ENCODE measurements at regions not wholly inside any gene's neighbourhood (a gene's known extent, or its start where the extent isn't known, plus 50 kb on each side); places are given as distances from the start of the nearest gene placed in this dataset.
"Not testable (repeated sequence)": the region's sequence is repeated elsewhere in the genome, so short reads cannot be mapped to it uniquely, and the experiment has no call there.

GRCh38 chr3:30539206-30539605, 67.2 kb upstream of the TGFBR2 start:
- no peak for DNase-seq

DNA sequence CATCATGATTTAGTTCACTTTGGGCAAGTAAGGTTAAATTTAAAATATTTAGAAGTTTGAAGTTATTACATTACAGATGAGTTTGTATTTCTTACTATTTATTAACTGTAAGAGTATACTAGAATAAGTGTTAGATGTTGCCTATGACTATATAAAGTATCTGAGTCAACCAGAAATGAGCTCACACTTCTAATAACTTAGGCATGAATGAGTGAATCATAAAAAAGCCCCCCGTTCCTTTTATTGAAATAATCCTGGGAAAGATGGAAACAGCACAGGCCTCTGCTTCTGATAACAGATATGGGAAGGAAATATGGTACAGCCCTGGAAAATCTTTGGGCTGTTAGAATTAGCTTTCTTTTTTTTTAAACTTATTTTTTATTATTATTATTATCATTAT, 66.6 kb upstream of the TGFBR2 start:
- DNase-seq = no peak

- not testable (repeated sequence) for DNase-seq
These were observed 65.2 kb upstream of the TGFBR2 start for GRCh38 chr3:30541156-30541555.

DNA sequence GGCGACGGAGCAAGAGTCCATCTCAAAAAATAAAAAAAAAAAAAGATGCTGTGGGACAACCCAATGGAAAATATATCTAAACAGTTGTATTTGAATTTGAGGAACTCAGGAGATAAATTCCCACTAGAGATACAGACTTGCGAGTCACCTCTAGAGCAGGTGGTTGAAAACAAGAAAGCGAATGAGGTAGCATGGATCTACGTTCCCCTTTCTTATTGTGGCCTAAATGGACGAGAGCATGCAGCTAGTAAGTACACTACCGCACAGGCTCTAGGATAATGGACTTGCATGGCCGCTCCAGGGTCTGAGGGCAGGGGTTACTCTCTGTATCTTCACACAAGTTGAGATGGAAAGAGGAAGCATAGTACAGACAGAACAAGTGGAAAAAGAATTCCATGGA, 63.5 kb upstream of the TGFBR2 start:
- no peak for DNase-seq

- no peak for DNase-seq
These were observed 61.6 kb upstream of the TGFBR2 start for GRCh38 chr3:30544812-30545211.

- no peak for DNase-seq
These were observed 59.5 kb upstream of the TGFBR2 start for GRCh38 chr3:30546934-30547333.

- DNase-seq = no peak
These were observed 58.7 kb upstream of the TGFBR2 start for GRCh38 chr3:30547716-30548115.

DNA sequence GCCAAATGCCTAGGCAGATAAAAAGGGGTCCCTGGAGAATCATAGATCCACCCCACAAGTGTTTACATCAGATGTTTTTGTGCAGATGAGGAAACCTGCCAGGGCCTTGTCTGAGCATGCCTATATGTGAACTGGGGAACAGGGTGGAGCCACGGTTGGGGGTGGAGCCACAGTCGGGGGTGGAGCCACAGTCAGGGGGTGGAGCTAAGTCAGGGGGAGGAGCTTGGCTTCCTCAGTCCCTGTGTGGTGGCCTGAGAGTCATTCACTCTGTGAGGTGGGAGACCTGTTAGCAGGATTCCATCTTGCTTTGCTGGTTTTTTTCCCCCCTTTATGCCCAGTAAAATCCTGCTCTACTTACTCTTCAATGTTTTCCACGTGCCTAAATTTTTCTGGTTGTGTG, 57.8 kb upstream of the TGFBR2 start:
- DNase-seq = no peak

- DNase-seq = no peak
These were observed 56.8 kb upstream of the TGFBR2 start for GRCh38 chr3:30549600-30549999.

GRCh38 chr3:30550246-30550645, 56.2 kb upstream of the TGFBR2 start:
- DNase-seq = no peak

GRCh38 chr3:30551266-30551665, 55.1 kb upstream of the TGFBR2 start:
- no peak for DNase-seq

GRCh38 chr3:30551927-30552326, 54.5 kb upstream of the TGFBR2 start:
- no peak for DNase-seq

- DNase-seq = no peak
These were observed 52.6 kb upstream of the TGFBR2 start for GRCh38 chr3:30553641-30554316.

DNA sequence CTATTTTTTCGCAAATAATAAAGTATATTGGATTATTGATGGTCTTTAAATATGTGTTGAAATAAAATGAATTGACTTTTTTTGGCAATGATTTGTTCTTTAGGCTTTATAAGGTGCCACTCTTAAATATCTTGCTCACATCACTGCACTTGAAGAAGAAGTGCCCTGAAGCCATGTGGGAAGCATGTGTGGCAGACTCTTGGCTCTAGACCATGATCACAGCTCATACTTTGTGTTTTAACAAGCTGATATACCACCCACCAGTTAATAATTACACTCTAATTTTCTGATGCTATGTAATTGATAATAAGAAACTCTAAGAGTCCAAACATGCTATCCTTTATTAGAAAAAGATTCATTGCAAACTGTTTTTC, 52.1 kb upstream of the TGFBR2 start:
- no peak for DNase-seq

- no peak for DNase-seq
These were observed 50.4 kb upstream of the TGFBR2 start for GRCh38 chr3:30555968-30556367.

Data from NCI-H1105 treated with DMSO at 0.1 percent for 48 hours (cell line).